Glomerular endothelial cell (primary cell): ENCODE measurements at regions not wholly inside any gene's neighbourhood (a gene's known extent, or its start where the extent isn't known, plus 50 kb on each side); places are given as distances from the start of the nearest gene placed in this dataset.

Experiments
- DNase-seq: peaks from one replicate; pipeline ENCODE4 v3.0.0-alpha.2; 2011; ENCODE audit warnings: low read depth, low spot score; ENCODE audit errors: extremely low read depth

GRCh38 chr20:6439737-6440442 lies 317.1 kb upstream of the FERMT1 start:
- no peak for DNase-seq

GRCh38 chr20:6434131-6434530 lies 311.3 kb upstream of the FERMT1 start:
- no peak for DNase-seq

GRCh38 chr20:6430381-6430780 lies 307.6 kb upstream of the FERMT1 start:
- no peak for DNase-seq

- no peak for DNase-seq
Measured at GRCh38 chr20:6426287-6426891, 303.6 kb upstream of the FERMT1 start.

GRCh38 chr20:6421321-6422248 lies 298.8 kb upstream of the FERMT1 start:
- no peak for DNase-seq

- DNase-seq, result no peak
Measured at GRCh38 chr20:6420336-6420735, 297.5 kb upstream of the FERMT1 start.

GRCh38 chr20:6418732-6419131 lies 295.9 kb upstream of the FERMT1 start:
- no peak for DNase-seq

GRCh38 chr20:6416371-6416770 lies 293.5 kb upstream of the FERMT1 start:
- DNase-seq, result no peak

- no peak for DNase-seq
Measured at GRCh38 chr20:6411651-6412050, 288.8 kb upstream of the FERMT1 start.

GRCh38 chr20:6410721-6411120 lies 287.9 kb upstream of the FERMT1 start:
- no peak for DNase-seq

- DNase-seq, result no peak
Measured at GRCh38 chr20:6407163-6407562, 284.3 kb upstream of the FERMT1 start.

- no peak for DNase-seq
Measured at GRCh38 chr20:6401893-6402557, 279.2 kb upstream of the FERMT1 start.

GRCh38 chr20:6397115-6397514 lies 274.3 kb upstream of the FERMT1 start:
- DNase-seq, result no peak

- no peak for DNase-seq
Measured at GRCh38 chr20:6395695-6396094, 272.9 kb upstream of the FERMT1 start.

GRCh38 chr20:6388671-6389197 lies 265.9 kb upstream of the FERMT1 start:
- no peak for DNase-seq

- DNase-seq, result no peak
Measured at GRCh38 chr20:6384956-6385486, 262.2 kb upstream of the FERMT1 start.

- no peak for DNase-seq
Measured at GRCh38 chr20:6384380-6384779, 261.6 kb upstream of the FERMT1 start.

- no peak for DNase-seq
Measured at GRCh38 chr20:6381887-6382286, 259.1 kb upstream of the FERMT1 start.

GRCh38 chr20:6362245-6362644 lies 239.4 kb upstream of the FERMT1 start:
- DNase-seq, result no peak

- DNase-seq, result no peak
Measured at GRCh38 chr20:6360766-6361165, 237.9 kb upstream of the FERMT1 start.
